PFSK-1 (cell line): ENCODE measurements at regions not wholly inside any gene's neighbourhood (a gene's known extent, or its start where the extent isn't known, plus 50 kb on each side); places are given as distances from the start of the nearest gene placed in this dataset.

Source experiments
- FOXP2 ChIP-seq: optimal IDR thresholded peaks from 2 replicates; pipeline ENCODE3; 2011; ENCODE audit warnings: borderline replicate concordance, control low read depth, inconsistent platforms; ENCODE audit not compliant: insufficient read depth; ENCODE audit errors: extremely low read length, extremely low read depth
- POLR2AphosphoS5 ChIP-seq: IDR thresholded peaks from 2 replicates; pipeline ENCODE4 v1.6.1; 2012; ENCODE audit warnings: low read depth, mild to moderate bottlenecking, control low read depth, low read length, moderate library complexity
- SIN3A ChIP-seq: IDR thresholded peaks from 2 replicates; pipeline ENCODE4 v1.6.1; 2012; ENCODE audit warnings: mild to moderate bottlenecking, low read length, moderate library complexity, borderline replicate concordance; ENCODE audit not compliant: insufficient read depth
- TAF1 ChIP-seq: IDR thresholded peaks from 2 replicates; pipeline ENCODE4 v1.6.1; 2012; ENCODE audit warnings: low read length, control low read depth, borderline replicate concordance; ENCODE audit not compliant: insufficient read depth
- TF ChIP-seq, protein P1 (sequence below), 2 experiments: IDR thresholded peaks; 2 replicates each; pipeline versions ENCODE4 v1.6.1 to v1.8.0; 2011 to 2012; ENCODE audit warnings: low read depth in 2 of 2, low read length in 2 of 2, control low read depth in 1 of 2, inconsistent platforms in 1 of 2, mild to moderate bottlenecking in 1 of 2, moderate library complexity in 1 of 2; ENCODE audit not compliant: insufficient read depth in 1 of 2

DNA sequence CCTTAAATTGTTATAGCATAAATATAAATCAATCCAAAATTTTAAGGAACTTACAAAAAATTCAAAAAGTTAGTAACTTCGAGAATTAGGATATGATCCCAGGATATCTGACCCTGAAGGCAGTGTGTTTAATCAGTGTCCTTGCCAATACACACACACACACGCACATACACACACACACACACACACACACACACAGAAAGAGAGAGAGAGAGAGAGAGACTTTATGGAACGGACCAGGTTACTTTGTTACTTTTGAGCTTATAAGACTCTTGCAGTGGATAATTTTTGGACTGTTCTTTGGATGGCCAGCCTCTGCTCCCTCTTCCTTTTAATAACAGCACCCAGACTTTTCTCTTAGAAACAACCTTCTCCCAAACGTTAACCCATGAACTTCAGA, 322.9 kb downstream of the NFIB start:
- TF ChIP-seq FOXP2, result no peak

DNA sequence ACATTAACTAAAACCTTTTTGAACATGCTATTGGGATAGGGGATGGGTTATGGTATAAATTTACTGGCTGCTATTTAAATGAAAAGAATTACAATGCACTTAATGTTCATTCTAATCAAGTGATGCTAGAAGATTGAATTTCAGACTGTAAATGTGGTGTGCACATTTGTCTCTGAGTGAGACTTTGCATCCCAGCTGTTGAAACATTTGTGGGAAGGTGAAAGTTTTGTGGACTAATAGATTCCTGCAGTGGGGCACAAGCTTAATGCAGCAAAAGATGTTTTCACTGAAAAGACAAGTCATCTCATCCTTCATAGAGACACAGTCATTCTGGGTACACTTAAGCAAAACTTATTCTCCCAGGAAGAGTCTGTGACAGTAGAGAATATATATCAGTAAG, 323.6 kb downstream of the NFIB start:
- TF ChIP-seq TAF1 (no peak), SIN3A (no peak), FOXP2 (no peak), POLR2AphosphoS5 (no peak)
- TF ChIP-seq, protein P1, sequence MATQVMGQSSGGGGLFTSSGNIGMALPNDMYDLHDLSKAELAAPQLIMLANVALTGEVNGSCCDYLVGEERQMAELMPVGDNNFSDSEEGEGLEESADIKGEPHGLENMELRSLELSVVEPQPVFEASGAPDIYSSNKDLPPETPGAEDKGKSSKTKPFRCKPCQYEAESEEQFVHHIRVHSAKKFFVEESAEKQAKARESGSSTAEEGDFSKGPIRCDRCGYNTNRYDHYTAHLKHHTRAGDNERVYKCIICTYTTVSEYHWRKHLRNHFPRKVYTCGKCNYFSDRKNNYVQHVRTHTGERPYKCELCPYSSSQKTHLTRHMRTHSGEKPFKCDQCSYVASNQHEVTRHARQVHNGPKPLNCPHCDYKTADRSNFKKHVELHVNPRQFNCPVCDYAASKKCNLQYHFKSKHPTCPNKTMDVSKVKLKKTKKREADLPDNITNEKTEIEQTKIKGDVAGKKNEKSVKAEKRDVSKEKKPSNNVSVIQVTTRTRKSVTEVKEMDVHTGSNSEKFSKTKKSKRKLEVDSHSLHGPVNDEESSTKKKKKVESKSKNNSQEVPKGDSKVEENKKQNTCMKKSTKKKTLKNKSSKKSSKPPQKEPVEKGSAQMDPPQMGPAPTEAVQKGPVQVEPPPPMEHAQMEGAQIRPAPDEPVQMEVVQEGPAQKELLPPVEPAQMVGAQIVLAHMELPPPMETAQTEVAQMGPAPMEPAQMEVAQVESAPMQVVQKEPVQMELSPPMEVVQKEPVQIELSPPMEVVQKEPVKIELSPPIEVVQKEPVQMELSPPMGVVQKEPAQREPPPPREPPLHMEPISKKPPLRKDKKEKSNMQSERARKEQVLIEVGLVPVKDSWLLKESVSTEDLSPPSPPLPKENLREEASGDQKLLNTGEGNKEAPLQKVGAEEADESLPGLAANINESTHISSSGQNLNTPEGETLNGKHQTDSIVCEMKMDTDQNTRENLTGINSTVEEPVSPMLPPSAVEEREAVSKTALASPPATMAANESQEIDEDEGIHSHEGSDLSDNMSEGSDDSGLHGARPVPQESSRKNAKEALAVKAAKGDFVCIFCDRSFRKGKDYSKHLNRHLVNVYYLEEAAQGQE (IDR thresholded peaks at IDR 0.05; ENCODE audit: insufficient read depth in 1 of 2, low read depth in 2 of 2, low read length in 2 of 2), result no peak

DNA sequence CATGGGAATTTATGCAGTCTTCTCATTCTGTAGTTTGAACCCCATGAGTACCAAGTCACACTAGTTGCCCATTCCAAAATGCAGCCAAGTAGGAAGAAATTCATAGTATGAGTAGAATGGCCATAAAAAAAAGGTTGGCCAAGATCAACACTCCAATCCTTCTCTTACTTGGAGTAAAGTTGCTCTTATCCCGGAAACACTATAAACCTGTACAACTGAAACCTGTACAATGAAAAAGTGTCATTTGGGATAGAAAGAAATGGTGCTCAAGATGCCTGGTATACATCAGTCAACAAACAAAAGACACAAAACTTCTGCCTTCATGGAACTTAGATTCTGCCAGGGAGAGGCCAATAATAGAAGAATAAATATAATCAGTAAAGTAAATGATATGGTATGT, 325.0 kb downstream of the NFIB start:
- no peak for TF ChIP-seq POLR2AphosphoS5
- TF ChIP-seq, protein P1 (IDR thresholded peaks at IDR 0.05; ENCODE audit: insufficient read depth in 1 of 2, low read depth in 2 of 2, low read length in 2 of 2), result no peak
- no peak for TF ChIP-seq SIN3A
- TF ChIP-seq FOXP2, result no peak
- no peak for TF ChIP-seq TAF1

DNA sequence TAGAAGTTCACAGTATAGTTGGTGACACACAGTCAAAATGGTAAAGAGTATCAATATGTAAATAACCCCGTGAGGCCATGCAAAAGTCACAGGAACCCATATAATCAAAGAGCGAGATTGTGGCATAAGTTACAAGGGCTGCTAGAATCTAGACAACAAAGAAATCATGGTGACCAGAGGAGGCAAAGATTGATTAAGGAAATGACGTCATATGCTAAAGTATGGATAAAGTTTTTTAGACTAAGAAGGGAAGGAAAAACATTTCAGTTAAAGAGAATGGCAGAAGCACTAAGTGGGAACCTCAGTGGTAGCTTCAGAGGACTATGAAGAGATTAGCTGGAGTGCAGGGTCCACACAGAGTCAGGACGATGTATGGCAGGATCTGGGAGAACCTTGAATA, 330.3 kb downstream of the NFIB start:
- no peak for TF ChIP-seq TAF1

DNA sequence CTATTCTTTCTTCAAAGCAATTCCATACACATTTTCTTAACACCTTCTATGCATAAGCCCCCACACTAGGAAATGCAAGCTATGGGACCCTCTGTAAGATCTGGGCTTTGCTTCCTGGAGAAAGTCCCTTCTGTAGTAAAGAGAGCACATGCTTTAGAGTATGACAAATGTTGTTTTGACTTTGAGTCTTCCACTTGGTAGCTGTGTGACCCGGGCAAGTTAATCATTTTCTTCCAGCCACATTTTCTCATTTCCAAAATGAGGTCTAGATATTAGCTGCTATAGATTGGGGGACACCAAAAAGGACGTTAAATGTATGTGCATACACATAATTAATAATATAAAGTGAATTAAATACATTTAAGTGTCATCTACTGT, 334.0 kb downstream of the NFIB start:
- TF ChIP-seq SIN3A (no peak), FOXP2 (no peak), POLR2AphosphoS5 (no peak), TAF1 (no peak)
- TF ChIP-seq, protein P1 (IDR thresholded peaks at IDR 0.05; ENCODE audit: insufficient read depth in 1 of 2, low read depth in 2 of 2, low read length in 2 of 2), result no peak

DNA sequence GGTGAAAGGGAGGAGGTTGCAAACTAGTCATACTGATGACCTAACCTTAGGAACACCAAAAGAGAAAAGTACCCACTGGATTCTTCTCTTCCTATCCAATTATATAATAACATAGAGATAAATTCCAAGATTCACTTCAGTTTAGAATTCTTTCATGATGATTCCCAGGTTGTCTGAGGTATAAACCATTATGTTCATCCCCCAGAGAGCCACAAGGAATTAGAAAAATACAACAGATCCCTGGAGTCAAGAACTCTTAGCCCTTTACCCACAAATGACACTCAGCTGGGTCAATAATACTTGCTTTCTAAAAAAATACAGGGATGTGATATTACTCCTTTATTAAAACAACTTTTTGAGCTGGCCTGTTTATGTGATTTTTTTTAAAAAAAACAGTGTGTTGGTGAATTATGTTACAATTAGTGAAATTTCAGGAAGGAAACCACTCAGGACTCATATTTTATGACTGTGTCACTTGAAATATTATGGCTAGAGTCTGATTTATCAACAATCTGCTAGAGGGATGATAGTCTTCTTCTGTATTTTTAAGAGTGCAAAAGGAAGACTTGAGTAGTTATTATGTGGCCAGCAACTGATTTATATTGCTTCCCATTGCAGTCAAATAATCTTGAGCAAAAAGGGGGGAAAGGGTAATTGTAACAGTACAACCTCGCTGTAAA, 338.2 kb downstream of the NFIB start:
- TF ChIP-seq SIN3A (no peak), POLR2AphosphoS5 (no peak), TAF1 (no peak), FOXP2 (no peak)
- TF ChIP-seq, protein P1 (IDR thresholded peaks at IDR 0.05; ENCODE audit: insufficient read depth in 1 of 2, low read depth in 2 of 2, low read length in 2 of 2), result no peak
